Astrocyte (in vitro differentiated cells and primary cell): ENCODE measurements at regions not wholly inside any gene's neighbourhood (a gene's known extent, or its start where the extent isn't known, plus 50 kb on each side); places are given as distances from the start of the nearest gene placed in this dataset.
A peak's percentile ranks its signal among the peaks of the same experiment; 100 is the strongest.

ENCODE experiments used
- DNase-seq: peaks from one replicate; pipeline ENCODE4 v3.0.0-alpha.2; 2010; ENCODE audit warnings: low read depth
- FAIRE-seq: peaks from 2 replicates; lab custom pipeline; 2011; peaks lifted over from hg19 to GRCh38; lab: Jason Lieb, UNC
- H2AFZ ChIP-seq: 2 replicates; pipeline ENCODE4 v1.6.0; 2012; ENCODE audit warnings: low read depth, low read length, inconsistent platforms
- H3K27ac ChIP-seq: 2 replicates; pipeline ENCODE4 v1.5.1; 2011; ENCODE audit warnings: low read depth, low read length, inconsistent platforms
- H3K27me3 ChIP-seq: 2 replicates; pipeline ENCODE4 v1.6.0; 2011; ENCODE audit warnings: low read length, inconsistent platforms; ENCODE audit not compliant: insufficient read depth
- H3K36me3 ChIP-seq: 2 replicates; pipeline ENCODE4 v1.5.1; 2011; ENCODE audit warnings: low read length, inconsistent platforms; ENCODE audit not compliant: insufficient read depth
- H3K4me1 ChIP-seq: 2 replicates; pipeline ENCODE4 v1.5.1; 2011; ENCODE audit warnings: low read length, inconsistent platforms; ENCODE audit not compliant: insufficient read depth
- H3K4me2 ChIP-seq: 2 replicates; pipeline ENCODE4 v1.6.0; 2012; ENCODE audit warnings: low read length, inconsistent platforms
- H3K4me3 ChIP-seq: 2 replicates; pipeline ENCODE4 v1.5.1; 2011; ENCODE audit warnings: low read depth, mild to moderate bottlenecking, low read length, inconsistent platforms; ENCODE audit not compliant: insufficient read depth
- H3K79me2 ChIP-seq: 2 replicates; pipeline ENCODE4 v1.6.0; 2012; ENCODE audit warnings: mild to moderate bottlenecking, low read length, inconsistent platforms; ENCODE audit not compliant: insufficient read depth
- H3K9ac ChIP-seq: 2 replicates; pipeline ENCODE4 v1.6.0; 2012; ENCODE audit warnings: mild to moderate bottlenecking, low read length, inconsistent platforms
- H3K9me3 ChIP-seq: 2 replicates; pipeline ENCODE4 v1.5.1; 2012; ENCODE audit warnings: low read depth, mild to moderate bottlenecking, low read length, inconsistent platforms; ENCODE audit not compliant: insufficient read depth
- H4K20me1 ChIP-seq: 2 replicates; pipeline ENCODE4 v1.6.0; 2012; ENCODE audit warnings: low read length, inconsistent platforms; ENCODE audit not compliant: insufficient read depth
- H3K27ac Mint-ChIP-seq: one replicate; pipeline ENCODE4 v1.8.0; 2021; ENCODE audit warnings: mild to moderate bottlenecking, mixed read lengths; ENCODE audit not compliant: unreplicated experiment
- H3K27me3 Mint-ChIP-seq: one replicate; pipeline ENCODE4 v1.8.0; 2021; ENCODE audit warnings: low read depth, mixed read lengths; ENCODE audit not compliant: unreplicated experiment
- H3K36me3 Mint-ChIP-seq: one replicate; pipeline ENCODE4 v1.8.0; 2021; ENCODE audit warnings: low read depth, mixed read lengths; ENCODE audit not compliant: unreplicated experiment
- H3K4me1 Mint-ChIP-seq: one replicate; pipeline ENCODE4 v1.8.0; 2021; ENCODE audit warnings: low read depth, mixed read lengths; ENCODE audit not compliant: unreplicated experiment
- H3K4me3 Mint-ChIP-seq: one replicate; pipeline ENCODE4 v1.8.0; 2021; ENCODE audit warnings: mild to moderate bottlenecking, moderate library complexity, mixed read lengths; ENCODE audit not compliant: unreplicated experiment
- H3K9me3 Mint-ChIP-seq: one replicate; pipeline ENCODE4 v1.8.0; 2021; ENCODE audit warnings: mild to moderate bottlenecking, mixed read lengths; ENCODE audit not compliant: unreplicated experiment
- EZH2 ChIP-seq: IDR thresholded peaks from 2 replicates; pipeline ENCODE4 v1.6.1; 2012; ENCODE audit warnings: mild to moderate bottlenecking, low read length, inconsistent platforms; ENCODE audit not compliant: insufficient read depth
- TF ChIP-seq, protein P1 (sequence below): IDR thresholded peaks from 2 replicates; pipeline ENCODE4 v1.5.1; 2011; ENCODE audit warnings: low read depth, mild to moderate bottlenecking, inconsistent platforms, low read length, moderate library complexity; ENCODE audit not compliant: insufficient read depth

- FAIRE-seq (no peak), DNase-seq (no peak)
- Mint-ChIP-seq H3K27me3 (no peaks in the 10 kb centered on the region), H3K4me1 (no peaks in the 10 kb centered on the region), H3K27ac (no peak overlapping the region), H3K4me3 (no peak overlapping the region), H3K36me3 (no peaks in the 10 kb centered on the region), H3K9me3 (no peaks in the 10 kb centered on the region)
- no peaks in the 10 kb centered on the region for H3K36me3 ChIP-seq
- H3K27ac ChIP-seq: no peak overlapping the region
- H3K4me1 ChIP-seq: no peaks in the 10 kb centered on the region
- H3K79me2 ChIP-seq: no peaks in the 10 kb centered on the region
- no peak overlapping the region for H3K4me2 ChIP-seq
- H3K27me3 ChIP-seq: no peaks in the 10 kb centered on the region
- no peaks in the 10 kb centered on the region for H3K9me3 ChIP-seq
- no peak overlapping the region for H3K4me3 ChIP-seq
- no peaks in the 10 kb centered on the region for H4K20me1 ChIP-seq
- no peak overlapping the region for H3K9ac ChIP-seq
- H2AFZ ChIP-seq: no peak overlapping the region
- TF ChIP-seq, protein P1, sequence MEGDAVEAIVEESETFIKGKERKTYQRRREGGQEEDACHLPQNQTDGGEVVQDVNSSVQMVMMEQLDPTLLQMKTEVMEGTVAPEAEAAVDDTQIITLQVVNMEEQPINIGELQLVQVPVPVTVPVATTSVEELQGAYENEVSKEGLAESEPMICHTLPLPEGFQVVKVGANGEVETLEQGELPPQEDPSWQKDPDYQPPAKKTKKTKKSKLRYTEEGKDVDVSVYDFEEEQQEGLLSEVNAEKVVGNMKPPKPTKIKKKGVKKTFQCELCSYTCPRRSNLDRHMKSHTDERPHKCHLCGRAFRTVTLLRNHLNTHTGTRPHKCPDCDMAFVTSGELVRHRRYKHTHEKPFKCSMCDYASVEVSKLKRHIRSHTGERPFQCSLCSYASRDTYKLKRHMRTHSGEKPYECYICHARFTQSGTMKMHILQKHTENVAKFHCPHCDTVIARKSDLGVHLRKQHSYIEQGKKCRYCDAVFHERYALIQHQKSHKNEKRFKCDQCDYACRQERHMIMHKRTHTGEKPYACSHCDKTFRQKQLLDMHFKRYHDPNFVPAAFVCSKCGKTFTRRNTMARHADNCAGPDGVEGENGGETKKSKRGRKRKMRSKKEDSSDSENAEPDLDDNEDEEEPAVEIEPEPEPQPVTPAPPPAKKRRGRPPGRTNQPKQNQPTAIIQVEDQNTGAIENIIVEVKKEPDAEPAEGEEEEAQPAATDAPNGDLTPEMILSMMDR: no peak
- no peak for TF ChIP-seq EZH2
Observed at GRCh38 chr1:194230351-194231144, 1044.1 kb upstream of the B3GALT2 start.

DNA sequence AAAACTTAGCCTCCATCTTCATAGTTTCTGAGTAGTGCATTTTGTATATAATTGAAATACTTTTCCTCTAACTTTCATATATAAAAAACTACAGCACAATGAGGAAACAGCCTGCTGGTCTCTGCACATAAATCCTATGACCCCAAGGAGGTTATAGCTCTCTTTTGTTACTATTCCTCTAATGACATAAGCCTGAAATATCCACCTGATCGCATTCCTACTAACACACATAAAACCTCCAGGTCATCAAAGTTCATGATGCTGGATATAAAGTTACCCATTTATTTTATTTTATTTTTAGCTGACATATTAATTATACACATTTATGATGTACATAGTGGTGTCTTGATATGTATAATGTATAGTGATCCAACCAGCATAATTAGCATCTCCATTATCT lies 1042.0 kb upstream of the B3GALT2 start:
- H3K4me1 Mint-ChIP-seq: no peaks in the 10 kb centered on the region
- H3K79me2 ChIP-seq: no peaks in the 10 kb centered on the region
- no peaks in the 10 kb centered on the region for H3K27me3 Mint-ChIP-seq
- no peak for FAIRE-seq
- H4K20me1 ChIP-seq: no peaks in the 10 kb centered on the region
- no peaks in the 10 kb centered on the region for H3K9me3 Mint-ChIP-seq
- H3K36me3 ChIP-seq: no peaks in the 10 kb centered on the region
- H3K4me3 ChIP-seq: no peak overlapping the region
- no peak overlapping the region for H3K9ac ChIP-seq
- H3K27me3 ChIP-seq: no peaks in the 10 kb centered on the region
- TF ChIP-seq, protein P1: no peak
- no peak for TF ChIP-seq EZH2
- H3K27ac ChIP-seq: no peak overlapping the region
- no peaks in the 10 kb centered on the region for H3K9me3 ChIP-seq
- no peak overlapping the region for H3K4me3 Mint-ChIP-seq
- H2AFZ ChIP-seq: no peak overlapping the region
- no peak overlapping the region for H3K27ac Mint-ChIP-seq
- no peak overlapping the region for H3K4me2 ChIP-seq
- no peaks in the 10 kb centered on the region for H3K36me3 Mint-ChIP-seq
- no peaks in the 10 kb centered on the region for H3K4me1 ChIP-seq
- DNase-seq: no peak

DNA sequence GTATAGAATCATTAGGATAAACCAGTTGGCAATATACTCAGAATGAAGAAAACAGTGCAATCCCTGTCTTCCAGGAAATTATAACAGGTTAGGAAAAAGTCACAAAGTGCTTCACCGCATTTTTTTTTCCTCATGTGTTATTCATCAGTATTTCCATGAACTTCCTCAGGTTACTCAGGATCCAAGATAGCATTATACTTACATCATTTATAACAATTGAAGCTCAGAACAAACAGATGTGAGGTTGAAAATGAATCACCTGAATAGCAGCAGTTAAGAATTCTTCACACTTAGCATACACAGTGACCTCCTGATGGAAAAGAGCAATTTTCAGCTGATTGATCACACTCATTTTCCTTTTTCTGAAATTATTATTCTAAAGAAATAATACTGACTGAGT lies 1040.7 kb upstream of the B3GALT2 start:
- H3K4me2 ChIP-seq: no peak overlapping the region
- H3K9me3 ChIP-seq: no peaks in the 10 kb centered on the region
- no peaks in the 10 kb centered on the region for H3K4me1 ChIP-seq
- TF ChIP-seq EZH2: no peak
- TF ChIP-seq, protein P1: no peak
- FAIRE-seq (no peak), DNase-seq (peak; percentile 36)
- H4K20me1 ChIP-seq: no peaks in the 10 kb centered on the region
- no peak overlapping the region for H3K4me3 ChIP-seq
- no peak overlapping the region for H3K9ac ChIP-seq
- Mint-ChIP-seq H3K27me3 (no peaks in the 10 kb centered on the region), H3K27ac (no peak overlapping the region), H3K4me3 (no peak overlapping the region), H3K4me1 (no peaks in the 10 kb centered on the region), H3K36me3 (no peaks in the 10 kb centered on the region), H3K9me3 (no peaks in the 10 kb centered on the region)
- no peak overlapping the region for H3K27ac ChIP-seq
- no peaks in the 10 kb centered on the region for H3K36me3 ChIP-seq
- no peaks in the 10 kb centered on the region for H3K79me2 ChIP-seq
- no peaks in the 10 kb centered on the region for H3K27me3 ChIP-seq
- H2AFZ ChIP-seq: no peak overlapping the region
